ENCODE measurements at regions not wholly inside any gene's neighbourhood (a gene's known extent, or its start where the extent isn't known, plus 50 kb on each side); places are given as distances from the start of the nearest gene placed in this dataset.
"Not testable (repeated sequence)": the region's sequence is repeated elsewhere in the genome, so short reads cannot be mapped to it uniquely, and the experiment has no call there.

- DNase-seq (ENCODE audit: low read depth in 2 of 2), result no peak
Observed at GRCh38 chr3:74978684-74979083, 364.2 kb upstream of the CNTN3 start.

- DNase-seq (ENCODE audit: low read depth in 2 of 2), result not testable (repeated sequence)
Observed at GRCh38 chr3:74985028-74985904, 370.8 kb upstream of the CNTN3 start.

DNA sequence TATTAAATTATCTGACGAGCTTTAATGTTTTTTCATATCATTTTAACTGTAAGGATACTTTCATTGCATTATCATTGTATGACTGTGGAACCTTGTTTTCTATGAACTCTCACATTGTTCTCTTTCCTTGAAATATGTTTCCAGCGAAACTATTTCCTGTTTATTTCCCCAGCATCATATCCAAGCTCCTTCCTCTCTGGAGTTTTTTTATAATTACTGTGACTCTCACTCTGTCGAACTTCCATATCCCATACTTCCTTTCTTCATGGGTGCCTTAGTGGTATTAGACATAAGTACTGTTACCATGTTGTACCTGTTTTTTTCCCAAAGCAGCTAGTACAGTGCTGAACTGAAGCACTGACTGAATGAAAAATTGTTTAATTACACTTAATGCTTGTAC lies 373.6 kb upstream of the CNTN3 start:
- DNase-seq (ENCODE audit: low read depth in 2 of 2), result no peak

- no peak for DNase-seq (ENCODE audit: low read depth in 2 of 2)
Observed at GRCh38 chr3:74992898-74993297, 378.4 kb upstream of the CNTN3 start.

DNA sequence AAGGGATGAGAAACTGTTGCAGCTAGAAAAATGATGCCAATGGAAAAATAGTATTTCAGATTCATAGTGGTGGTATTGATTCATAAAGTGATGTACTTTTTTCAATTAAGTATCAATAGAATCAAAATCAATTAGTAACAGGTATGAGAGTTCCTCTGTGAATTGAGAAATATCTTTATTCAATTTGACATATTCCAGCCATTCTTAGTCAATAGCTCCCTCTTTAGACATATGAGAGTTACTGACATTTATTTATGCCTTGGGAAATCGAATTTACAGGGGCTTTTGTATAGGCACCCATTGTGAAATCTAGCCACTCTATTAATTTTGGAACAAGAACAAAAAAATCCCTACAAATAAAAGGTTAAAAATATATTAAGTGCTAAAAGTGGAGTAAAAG lies 386.9 kb upstream of the CNTN3 start:
- DNase-seq (ENCODE audit: low read depth in 2 of 2), result no peak

GRCh38 chr3:75012791-75013331 lies 398.4 kb upstream of the CNTN3 start:
- no peak for DNase-seq (ENCODE audit: low read depth in 2 of 2)

- DNase-seq (ENCODE audit: low read depth in 2 of 2), result no peak
Observed at GRCh38 chr3:75014008-75014407, 399.5 kb upstream of the CNTN3 start.

GRCh38 chr3:75015280-75015679 lies 400.8 kb upstream of the CNTN3 start:
- DNase-seq (ENCODE audit: low read depth in 2 of 2), result no peak

- no peak for DNase-seq (ENCODE audit: low read depth in 2 of 2)
Observed at GRCh38 chr3:75035146-75035545, 420.7 kb upstream of the CNTN3 start.

DNA sequence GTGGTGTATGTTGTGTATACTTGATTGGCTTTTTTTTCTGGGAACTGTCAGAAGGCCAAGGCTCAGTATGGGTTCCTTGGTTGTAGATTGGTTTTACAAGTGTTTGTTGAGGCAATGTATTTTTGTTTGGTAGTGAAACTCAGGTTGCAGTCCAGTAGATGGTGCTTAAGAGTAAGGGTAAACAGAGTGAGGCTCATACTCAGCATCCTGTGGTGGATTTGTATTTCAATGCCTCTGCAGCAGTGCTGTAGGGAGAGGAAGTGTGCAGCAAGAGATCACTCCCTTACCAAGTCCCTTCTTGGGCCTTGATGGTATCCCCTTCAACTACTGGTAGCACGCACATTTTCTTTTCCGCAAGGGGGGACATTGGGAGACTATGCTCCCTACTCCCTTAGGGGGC lies 428.5 kb upstream of the CNTN3 start:
- DNase-seq (ENCODE audit: low read depth in 2 of 2), result no peak

GRCh38 chr3:75048650-75049049 lies 434.2 kb upstream of the CNTN3 start:
- DNase-seq (ENCODE audit: low read depth in 2 of 2), result no peak

DNA sequence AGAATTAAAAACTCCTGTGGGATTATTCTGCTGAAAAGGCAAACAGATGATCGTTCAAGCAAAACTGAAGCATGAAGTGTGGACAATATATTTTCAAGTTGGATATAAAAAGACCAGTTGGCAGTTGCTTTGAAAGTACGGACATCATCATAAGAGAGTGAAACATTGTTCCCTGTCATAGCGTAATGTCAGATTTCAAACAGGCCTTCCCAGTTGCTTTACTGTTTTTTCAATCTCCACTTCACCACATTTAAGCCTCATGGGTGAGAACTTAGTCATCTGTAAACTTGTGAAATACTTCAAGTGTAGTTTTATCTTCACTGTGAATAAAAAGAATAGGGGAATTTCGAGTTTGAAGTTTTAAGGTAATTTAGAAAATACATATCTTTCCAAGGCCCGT lies 435.1 kb upstream of the CNTN3 start:
- no peak for DNase-seq (ENCODE audit: low read depth in 2 of 2)

- DNase-seq (ENCODE audit: low read depth in 2 of 2), result no peak
Observed at GRCh38 chr3:75059120-75059519, 444.7 kb upstream of the CNTN3 start.

DNA sequence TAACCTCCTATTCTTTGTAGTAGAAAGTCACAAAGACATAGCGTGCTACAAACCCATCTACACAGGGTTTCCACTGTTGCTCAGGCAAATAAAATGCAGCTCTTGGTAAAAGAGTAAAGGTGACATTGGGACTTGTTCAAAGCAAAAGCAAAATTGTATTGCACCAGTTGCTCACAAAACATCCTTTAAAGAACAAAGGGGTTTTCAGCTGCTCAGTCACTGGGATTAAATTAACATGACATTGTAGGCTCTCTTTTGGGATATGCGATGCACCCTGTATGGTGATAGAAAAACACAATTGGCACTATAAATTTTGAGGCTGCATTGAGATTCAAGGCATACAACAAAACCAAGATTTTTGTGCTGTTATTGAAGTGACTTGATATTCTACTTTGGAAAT lies 447.3 kb upstream of the CNTN3 start:
- DNase-seq (ENCODE audit: low read depth in 2 of 2), result no peak

DNA sequence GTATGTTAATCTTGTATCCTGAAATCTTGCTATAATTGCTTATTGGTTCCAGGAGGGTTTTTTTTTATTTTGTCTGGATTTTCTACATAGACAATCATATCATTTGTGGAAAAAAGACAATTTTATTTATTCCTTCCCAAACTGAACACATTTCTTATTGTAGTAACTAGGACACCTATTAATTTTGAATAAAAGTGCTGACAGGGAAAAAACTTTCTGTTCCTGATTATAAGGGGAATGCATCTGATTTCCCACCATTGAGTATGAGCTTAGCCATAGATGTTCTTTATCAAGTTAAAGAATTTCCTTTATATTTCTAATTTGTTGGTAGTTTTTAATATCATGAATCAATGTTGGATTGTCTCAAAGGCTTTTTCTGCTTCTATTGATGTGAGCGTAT lies 460.7 kb upstream of the CNTN3 start:
- DNase-seq (ENCODE audit: low read depth in 2 of 2), result no peak

DNA sequence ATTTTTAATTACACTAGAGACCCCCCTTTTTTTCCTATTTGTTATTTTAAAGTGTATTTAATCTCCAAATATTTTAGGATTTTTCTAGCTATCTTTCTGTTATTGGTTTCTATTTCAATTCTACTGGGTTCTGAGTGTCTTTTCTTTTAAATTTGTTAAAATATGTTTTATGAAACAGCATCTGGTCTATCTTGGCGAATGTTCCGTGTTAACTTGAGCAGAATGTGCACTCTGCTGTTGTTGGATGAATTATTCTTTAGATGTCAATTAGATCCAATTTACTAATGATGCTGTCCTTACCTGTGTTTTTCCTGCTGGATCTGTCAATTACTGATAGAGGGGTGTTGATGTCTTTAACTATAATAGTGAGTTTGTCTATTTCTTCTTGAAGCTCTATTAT lies 462.0 kb upstream of the CNTN3 start:
- DNase-seq (ENCODE audit: low read depth in 2 of 2), result no peak

DNA sequence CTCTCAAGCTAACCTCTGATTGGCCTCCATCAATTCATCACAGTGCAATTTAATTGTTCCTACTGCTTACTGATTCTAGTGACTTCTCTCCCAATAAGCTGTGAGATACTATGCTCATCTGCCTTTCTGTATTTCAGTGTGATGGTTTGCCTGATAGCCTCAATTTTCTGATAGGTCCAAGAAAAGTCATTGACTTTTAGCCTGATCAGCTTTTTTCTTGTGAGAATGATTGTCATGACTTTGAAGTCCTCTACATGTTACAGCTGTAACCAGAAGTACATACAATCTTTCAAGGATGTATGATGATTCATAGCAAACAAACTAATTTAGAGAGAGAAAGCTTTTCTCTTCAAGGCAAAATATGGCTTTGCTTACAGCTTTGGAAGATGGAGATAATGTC lies 463.8 kb upstream of the CNTN3 start:
- DNase-seq (ENCODE audit: low read depth in 2 of 2), result no peak

DNA sequence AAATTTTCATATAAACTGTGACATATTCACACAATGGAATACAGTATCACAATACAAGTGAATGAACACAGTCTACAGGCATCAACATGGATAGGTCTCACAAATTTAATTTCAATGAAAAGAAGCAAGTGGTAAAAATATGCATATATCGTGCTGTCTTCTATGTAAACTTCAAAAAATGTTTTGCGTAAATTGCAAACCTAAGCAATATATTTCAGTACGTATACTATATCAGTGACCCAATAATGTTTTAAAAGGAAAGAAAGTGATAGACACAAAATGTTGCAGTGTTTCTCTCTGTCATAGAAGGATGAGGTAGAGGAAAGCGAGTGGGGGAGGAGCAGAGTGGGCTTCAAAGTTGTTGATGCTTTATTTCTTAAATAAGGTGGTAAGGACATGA lies 468.4 kb upstream of the CNTN3 start:
- no peak for DNase-seq (ENCODE audit: low read depth in 2 of 2)

- DNase-seq (ENCODE audit: low read depth in 2 of 2), result no peak
Observed at GRCh38 chr3:75089841-75090240, 475.4 kb upstream of the CNTN3 start.

DNA sequence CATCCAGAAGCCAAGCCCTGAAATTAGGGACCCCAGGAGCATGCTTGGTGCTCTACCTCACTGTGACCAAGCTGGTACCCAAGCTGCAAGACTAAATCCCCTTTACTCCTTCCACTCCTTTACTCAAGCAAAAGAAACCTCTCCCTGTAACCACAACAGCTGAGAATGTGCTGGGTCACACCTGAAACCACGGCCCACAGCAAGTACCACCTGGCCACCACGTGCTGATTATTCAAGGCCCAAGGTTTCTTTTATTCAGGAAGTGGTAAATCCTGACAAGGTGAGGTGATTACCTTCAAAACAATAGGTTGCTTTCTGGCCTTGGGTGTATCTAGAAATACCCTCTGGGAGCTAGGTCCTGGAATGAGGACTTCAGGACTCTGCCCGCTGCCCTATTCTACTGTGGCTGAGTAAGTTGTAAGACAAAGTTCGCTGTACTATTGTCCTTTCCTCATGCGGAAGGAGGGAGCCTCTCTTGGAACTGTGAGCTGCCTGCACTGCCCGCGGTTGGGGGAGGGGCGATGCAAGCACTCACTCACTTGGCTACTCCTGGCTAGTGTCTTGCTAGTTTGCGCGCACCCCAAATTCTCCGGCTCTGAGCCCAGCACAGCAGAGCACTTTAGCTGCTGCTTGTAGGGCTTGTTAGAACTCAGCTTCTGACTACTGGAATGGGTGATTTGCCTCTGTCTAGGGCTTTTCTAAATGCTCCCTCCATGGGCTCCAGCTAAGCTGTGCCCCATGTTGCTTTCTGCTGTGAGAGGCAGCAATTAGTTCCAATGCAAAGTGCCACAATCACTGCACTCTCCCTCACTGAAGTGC lies 487.1 kb upstream of the CNTN3 start:
- DNase-seq (ENCODE audit: low read depth in 2 of 2), result no peak

GRCh38 chr3:75110741-75111140 lies 496.3 kb upstream of the CNTN3 start:
- DNase-seq (ENCODE audit: low read depth in 2 of 2), result no peak

- no peak for DNase-seq (ENCODE audit: low read depth in 2 of 2)
Observed at GRCh38 chr3:75115695-75116094, 501.2 kb upstream of the CNTN3 start.

DNA sequence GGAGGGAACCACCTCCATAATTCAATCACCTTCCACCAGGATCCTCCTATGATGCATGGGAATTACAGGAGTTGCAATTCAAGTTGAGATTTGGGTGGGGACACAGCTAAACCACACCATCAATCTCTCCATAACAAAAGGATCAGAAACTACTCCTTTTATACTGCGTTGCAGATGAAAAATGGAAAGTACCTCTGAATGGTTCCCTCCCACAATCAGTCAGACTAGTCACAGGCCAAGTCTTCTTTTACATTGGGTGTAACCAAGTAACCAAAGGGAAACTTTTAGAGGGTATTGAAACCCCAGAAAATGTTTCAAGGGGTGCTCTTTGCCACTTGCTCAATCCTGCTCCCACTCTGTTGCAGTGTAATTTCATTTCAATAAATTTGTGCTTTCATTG lies 504.3 kb upstream of the CNTN3 start:
- no peak for DNase-seq (ENCODE audit: low read depth in 2 of 2)

Data from dermis microvascular lymphatic vessel endothelial cell (primary cell).